GM18520 (cell line): ENCODE measurements at regions not wholly inside any gene's neighbourhood (a gene's known extent, or its start where the extent isn't known, plus 50 kb on each side); places are given as distances from the start of the nearest gene placed in this dataset.
A peak's percentile ranks its signal among the peaks of the same experiment; 100 is the strongest.
"Not testable (repeated sequence)": the region's sequence is repeated elsewhere in the genome, so short reads cannot be mapped to it uniquely, and the experiment has no call there.

Source experiments
- ATAC-seq: cut with Tn5 transposase; IDR thresholded peaks from one replicate; pipeline ENCODE4 v1.9.1; 2021; ENCODE audit not compliant: unreplicated experiment

DNA sequence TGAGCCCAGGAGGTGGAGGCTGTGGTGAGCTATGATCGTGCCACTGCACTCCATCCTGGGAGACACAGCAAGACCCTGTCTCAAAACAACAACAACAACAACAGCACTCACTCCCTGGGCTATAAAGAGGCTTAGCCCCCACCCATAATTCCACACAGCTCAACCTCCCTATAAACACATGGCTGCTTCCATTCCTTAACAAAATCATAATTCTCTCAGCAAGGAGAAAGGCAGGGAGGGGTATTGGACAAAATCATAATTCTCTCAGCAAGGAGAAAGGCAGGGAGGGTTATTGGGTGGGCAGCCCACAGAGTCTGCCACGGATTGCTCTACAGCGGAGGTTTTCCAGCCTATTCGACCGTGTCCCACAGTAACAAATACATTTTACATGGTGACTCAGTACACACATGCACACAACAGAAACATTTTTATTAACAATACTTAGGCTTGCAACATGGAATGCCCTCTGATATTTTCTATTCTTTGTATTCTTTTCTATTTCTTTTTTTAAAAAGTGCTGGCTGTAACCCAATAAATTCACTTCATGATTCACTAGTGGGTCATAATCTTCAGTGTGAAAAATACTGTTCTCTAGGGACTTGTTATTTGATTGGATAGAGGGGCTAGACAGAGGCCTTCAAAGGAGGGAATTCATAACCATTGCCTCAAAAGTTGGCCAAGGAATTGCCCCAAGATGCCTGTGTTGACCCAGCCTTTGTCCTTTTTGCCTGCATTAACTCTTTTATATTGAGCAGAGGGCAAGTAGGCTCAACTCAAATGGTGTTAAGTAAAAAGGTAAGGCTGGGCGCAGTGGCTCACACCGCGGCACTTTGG, 50.6 kb upstream of the ZMYND8 start:
- ATAC-seq = no peak

DNA sequence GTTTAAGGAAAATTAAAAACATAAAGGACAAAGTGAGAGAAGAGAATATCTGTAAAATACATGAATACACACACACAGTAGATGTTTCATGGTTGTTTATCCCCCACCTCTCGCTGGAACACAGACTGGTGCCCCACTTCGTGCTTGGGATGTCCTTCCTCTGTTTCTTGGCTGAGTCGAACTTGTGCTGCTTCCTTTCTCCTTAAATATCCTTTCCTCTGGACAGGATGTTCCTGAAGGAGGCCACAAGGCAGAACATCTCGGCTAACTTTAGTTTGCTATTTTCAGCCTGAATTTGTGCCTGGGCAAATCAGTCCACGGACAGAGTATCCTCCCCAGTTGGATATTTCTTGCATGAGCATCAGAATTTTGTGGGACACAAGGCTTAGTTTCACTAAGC, 54.7 kb upstream of the ZMYND8 start:
- no peak for ATAC-seq

DNA sequence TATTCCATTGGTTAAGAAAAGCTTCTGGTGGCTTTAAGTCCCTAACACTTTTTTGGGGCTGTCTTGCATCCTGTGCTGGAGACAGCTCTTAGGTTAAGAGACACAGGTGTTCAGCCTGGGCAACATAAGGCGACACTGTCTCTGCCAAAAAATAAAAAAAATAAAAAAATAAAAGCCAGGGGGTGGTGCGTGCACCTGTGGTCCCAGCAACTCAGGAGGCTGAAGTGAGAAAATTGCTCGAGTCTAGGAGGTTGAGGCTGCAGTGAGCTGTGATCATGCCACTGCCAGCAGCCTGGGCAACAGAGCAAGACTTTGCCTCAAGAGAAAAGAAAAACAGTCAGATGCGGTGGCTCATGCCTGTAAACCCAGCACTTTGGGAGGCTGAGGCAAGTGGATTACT, 55.6 kb upstream of the ZMYND8 start:
- ATAC-seq = no peak

DNA sequence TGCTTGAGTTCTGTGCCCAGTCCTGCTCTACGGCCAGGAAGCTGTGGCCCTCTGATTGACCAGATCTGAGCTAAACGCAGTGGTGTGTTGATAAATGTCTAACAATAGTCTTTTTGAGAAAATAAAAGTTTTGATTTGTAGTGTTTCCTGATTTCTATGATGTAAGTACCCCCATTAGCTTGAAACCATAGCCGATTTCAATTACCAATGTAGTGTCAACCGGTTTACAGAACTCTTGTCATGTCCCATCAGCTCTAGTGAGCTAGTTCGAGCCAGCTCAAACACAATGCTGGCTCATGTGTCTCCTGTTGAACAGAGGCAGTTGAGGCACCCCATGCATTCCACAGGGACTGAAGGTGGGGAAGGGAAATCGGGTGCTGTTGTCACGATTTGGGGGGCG, 56.7 kb upstream of the ZMYND8 start:
- ATAC-seq = no peak

DNA sequence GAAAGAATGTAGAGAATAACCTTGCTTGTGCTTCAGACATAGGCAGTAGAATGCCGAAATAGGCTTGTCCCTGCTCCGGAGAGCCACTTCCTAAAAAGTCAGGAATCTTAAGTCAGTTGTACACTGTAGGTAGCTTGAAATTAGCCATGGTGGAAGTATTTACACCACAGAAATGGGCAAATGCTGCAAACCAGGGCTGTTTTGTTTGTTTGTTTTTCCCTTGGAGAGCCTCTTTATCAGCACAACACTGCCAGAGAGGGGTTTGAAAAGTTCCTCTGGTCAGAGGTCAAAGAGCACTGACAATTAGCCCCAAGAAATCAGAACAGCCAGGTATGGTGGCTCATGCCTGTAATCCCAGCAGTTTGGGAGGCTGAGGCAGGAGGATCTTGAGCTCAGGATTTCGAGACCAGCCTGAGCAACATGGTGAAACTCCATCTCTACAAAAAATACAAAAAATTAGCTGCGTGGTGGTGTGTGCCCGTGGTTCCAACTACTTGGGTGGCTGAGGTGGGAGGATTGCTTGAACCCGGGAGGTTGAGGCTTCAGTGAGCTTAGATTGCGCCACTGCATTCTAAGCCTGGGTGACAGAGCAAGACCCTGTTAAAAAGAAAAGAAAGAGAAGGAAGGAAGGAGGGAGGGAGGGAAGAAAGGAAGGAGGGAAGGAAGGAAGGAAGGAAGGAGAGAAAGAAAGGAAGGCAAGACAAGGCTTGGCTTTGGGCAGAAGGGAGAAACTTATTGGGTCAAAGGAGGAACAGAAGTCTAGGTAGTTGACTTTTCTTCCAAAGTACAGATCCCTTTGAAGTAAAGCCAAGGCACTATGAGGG, 61.0 kb upstream of the ZMYND8 start:
- ATAC-seq = no peak

DNA sequence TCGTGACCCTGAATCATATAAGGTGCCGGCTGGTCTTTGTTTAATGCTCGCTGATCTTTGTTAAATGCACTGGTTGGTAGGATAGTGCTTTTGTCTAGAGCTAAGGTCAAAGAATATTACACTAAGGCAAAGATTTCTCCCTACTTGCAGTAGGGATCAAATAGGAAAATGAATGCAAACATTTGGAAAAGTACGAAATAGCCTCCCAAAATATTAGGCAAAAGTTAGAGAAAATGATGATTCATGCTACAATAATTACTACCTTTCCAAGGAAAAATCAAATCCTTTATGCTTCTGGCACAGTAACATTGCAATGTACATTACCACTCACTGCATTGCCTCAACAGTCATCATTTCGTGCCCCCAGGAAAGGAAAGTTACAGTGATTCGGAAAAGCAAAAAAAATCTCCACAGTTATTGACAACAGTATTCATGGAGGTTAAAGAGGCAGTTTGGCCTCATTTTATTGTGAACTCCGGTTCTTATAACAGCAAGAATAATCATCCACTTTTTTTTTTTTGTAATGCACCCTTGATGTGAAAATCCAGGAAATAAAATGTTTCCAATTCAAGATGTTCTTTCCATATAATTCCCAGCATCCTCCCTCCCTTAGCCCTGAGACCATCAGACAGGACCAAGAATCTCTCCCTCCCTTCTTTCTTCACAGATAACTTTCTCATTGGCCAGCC, 61.7 kb upstream of the ZMYND8 start:
- no peak for ATAC-seq

DNA sequence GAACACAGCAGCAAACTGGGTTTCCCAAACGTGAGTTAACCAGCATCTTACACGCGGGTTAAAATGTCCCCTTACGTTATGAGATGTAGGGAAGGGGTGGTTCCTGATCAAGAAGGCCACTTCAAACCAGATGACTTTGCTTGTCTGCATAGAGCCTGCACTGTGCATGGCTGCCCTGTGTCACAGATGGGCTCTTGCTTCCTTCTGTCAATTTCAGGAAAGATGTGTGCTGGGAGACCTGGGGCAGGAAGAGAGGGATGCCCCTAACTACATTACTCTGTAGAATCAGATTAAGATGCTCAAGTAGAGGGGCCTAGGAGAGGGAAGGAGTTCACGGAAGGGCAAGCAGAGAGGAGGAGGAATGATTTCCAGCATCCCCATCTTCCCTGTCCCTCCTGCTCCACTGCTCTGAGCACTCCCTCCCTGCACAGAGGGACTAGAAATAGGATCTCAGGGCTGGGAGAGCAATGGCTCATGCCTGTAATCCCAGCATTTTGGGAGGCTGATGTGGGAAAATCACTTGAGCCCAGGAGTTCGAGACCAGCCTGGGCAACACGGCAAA, 63.5 kb upstream of the ZMYND8 start:
- no peak for ATAC-seq

DNA sequence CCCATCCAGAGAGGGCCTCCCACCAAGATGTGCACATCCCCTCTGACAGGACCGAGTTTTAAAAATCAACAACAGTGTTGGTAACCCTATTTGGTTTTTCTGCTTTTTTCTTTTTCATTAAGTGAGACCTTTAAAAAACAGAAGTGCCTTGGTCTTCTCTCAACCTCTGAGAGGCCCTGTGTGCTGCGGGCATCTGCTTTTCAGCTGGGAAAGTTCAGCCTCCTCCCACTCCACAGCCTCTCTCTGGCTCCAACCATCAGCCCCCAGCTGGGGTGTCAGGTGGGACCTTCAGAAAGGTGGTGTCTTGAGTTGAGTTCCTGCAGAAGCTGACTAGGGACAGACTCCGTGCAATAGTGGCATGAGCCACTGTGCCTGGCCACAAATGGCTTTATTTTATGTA, 64.6 kb upstream of the ZMYND8 start:
- no peak for ATAC-seq

DNA sequence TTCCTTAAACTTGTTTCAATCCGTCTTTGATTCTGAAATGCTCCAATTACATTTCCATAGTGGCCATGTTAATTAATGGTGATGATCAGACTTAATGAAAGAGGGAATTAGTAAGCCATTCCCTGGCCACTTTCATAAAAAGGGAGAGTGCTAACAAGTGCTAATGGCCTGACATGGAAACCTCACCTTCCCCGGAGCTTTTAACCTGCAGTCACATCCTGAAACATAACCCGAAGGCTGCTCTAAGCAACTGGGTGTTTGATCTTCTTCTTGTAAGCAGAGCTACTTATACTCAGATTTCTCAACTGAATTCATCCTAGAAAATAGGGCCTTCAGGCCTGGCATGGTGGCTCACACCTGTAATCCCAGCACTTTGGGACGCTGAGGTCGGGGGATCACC, 67.1 kb upstream of the ZMYND8 start:
- ATAC-seq = no peak

DNA sequence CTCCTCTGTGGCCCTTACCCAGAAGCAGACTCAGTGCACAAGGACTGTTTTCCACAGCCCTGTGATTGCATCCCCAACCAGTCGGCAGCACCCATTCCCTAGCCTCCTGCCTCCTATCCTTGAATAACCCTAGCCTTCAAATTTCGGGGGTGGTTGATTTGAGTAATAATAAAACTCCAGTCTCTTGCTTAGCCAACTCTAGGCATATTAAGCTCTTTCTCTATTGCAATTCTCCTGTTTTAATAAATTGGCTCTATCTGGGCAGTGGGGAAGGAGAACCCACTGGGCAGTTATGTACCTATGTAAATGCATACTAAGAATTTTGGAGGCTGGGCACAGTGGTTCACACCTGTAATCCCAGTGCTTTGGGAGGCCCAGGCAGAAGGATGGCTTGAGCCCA, 70.6 kb upstream of the ZMYND8 start:
- no peak for ATAC-seq

DNA sequence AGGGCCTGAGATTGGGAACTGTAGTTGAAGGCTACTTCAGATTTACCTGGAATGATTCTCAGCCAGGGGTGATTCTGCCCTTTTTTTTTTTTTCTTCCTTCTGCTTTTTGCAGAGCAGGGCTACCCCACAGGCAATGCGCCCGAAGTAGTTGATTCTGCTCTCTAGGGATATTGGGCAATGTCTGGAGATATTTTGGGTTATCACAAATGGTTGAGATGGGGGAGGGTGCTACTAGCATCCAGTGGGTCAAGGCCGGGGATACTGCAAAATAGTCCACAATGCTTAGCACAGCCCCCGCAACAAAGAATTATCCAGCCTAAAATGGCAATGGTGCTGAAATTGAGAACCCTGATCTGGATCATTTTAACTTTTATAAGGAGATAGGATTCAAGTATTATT, 71.2 kb upstream of the ZMYND8 start:
- no peak for ATAC-seq

DNA sequence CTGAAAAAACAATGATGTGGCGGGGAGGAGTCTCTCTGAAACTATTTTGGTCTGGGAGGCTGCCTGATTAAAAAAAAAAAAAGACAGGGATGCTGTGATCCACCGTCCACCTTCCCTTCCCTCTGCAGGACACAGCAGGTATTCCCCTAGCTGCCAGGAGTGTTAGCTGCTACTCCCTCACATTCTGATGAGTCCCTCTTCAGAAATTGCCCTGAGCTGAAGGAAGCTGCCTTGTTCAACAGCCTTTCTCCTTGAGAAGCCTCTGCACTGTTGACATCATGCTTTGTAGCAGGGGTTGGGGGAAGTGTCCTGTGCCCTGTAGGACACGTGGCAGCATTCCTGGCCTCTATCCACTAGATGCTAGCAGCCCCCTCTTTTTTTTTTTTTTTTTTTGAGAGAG, 71.7 kb upstream of the ZMYND8 start:
- ATAC-seq = no peak

DNA sequence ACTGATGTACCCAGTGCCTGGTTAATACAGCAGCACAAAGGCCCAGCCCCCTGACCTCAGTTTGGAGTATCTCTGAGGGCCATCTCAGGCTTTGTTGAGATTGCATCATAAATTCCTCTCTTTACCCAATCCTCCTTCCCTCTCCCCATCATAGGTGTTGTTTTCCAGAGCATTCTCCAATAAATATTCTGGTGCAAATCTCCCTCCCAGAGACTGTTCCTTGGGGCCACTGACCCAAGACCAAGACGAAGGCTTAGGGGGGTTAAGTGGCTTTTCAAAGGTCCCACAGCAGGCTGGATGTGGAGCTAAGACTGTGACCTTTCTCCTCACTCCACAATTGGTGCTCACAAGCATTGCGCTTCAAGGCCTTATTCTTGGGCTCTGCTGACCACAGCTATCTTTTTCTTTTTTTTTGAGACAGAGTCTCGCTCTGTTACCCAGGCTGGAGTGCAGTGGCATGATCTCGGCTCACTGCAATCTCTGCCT, 72.4 kb upstream of the ZMYND8 start:
- ATAC-seq = no peak

DNA sequence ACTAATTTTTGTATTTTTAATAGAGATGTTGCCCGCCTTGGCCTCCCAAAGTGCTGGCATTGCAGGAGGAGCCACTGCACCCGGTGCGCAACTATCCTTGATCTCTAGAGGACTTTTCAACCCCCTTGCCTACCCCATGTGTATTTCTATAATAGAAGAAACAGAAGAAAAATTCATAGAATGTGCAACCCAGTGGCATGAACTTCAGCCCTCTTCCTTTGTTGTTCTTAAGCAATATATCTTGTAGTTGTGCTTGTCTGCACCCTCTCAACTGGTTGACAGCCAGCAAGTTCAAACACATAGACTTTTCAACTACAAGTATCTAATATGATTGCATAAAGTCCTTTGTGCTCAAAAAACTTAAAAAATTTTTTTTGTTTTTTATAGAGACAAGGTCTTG, 72.3 kb upstream of the NCOA3 start:
- ATAC-seq = no peak

DNA sequence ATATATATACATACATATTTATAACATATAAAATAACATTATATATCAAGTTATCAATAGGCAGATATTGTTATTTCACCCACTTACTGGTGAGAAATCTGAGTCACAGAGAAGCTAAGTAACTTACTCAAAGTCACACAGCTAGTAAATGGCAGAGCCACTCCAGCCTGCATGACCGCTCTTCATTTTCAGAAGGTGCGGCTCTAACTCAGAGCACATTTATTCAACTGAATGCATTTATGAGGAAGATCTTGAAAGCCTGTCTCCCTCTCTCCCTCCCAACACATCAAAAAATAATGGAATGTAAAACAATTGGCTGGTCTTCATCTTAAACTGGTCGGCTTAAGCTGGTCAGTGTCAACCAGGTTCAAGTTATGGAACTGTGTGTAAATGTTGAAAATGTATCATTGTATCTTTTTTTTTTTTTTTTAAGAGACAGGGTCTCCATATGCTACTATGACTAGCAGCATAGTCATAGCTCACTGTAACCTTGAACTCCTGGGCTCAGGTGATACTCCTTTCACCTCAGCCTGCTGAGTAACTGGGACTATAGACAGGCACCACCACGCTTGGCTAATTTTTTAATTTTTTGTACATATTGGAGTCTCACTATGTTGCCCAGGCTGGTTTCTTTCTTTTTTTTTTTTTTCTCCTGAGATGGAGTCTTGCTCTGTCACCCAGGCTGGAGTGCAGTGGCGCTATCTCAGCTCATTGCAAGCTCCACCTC, 70.7 kb upstream of the NCOA3 start:
- ATAC-seq = no peak

DNA sequence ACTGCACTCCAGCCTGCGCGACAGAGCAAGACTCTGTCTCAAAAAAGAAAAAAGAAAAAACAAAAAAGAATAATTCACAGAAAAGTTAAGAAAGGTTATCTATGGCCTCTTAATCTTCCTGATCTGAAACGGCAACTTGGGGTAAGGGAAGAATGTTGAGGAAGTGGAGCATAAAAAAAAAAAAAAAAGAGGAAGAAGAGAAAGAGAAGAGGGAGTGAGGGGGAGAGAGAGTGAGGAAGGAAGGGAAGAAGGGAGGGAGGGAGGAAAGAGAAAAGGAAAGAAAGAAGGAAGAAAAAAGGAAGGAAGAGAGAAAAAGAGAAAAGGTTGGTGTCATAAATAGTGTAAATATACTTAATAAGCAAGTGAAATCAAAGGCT, 68.9 kb upstream of the NCOA3 start:
- no peak for ATAC-seq

DNA sequence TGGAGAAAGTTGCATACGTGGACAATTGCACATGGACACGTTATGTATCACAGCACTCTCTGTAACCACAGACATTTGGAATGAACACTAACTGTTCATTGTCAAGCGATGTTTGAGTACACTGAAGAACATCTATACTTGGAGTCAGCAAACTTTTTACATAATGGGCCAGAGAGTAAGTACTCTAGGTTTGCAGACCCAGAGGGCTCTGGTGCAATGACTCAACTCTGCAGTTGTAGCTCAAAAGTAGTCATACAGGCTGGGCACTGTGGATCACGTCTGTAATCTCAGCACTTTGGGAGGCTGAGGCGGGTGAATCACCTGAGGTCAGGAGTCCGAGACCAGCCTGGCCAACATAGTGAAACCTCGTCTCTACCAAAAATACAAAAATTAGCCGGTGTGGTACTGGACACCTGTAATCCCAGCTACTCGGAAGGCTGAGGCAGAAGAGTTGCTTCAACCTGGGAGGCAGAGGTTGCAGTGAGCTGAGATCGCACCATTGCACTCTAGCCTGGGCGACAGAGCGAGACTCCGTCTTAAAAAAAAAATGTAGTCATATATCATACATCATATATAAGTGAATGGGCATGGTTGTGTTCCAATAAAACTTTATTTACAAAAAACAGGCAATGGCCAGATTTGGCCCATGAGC, 67.4 kb upstream of the NCOA3 start:
- ATAC-seq = not testable (repeated sequence)

DNA sequence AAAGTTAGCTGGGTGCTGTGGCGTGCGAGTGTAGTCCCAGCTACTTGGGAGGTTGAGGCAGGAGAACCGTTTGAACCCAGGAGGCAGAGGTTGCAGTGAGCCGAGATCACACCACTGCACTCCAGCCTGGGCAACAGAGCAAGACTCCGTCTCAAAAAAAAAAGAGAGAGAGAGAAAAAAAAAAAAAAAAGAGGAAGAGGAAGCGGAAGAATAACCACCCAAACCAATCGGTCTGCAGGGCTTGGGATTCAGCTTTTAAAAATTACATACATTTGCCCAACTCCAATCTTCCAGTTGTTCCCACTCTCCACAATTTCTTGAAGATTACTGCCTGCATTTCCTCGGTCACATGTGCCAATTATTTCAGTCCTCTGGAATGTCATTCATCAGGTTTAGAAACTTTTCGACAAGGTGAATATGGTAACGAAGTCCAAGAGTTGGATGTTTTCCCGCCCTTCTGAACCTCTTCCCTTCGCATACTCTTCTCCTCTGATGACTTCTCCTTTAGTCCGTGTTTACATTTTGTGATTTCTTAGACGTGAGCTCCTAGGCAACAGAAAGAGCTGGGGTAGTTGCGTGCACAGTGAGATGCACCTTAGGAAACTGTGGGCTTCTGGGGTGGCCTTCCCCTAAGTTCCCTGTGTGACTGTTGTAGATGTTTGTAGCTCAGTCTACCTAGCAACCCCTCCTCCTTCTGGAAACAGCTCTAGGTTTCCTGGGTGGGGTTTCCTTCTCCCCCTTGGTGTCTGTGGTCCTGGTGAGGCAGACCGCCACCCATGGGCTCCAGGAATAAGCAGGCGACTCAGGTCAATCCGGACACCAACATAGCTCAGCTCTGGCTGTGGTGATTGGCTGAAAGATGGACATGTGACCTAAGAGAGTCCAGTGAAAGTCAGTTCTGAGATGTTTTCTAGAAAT, 63.0 kb upstream of the NCOA3 start:
- ATAC-seq = peak; percentile 42
